ENCODE measurements at regions not wholly inside any gene's neighbourhood (a gene's known extent, or its start where the extent isn't known, plus 50 kb on each side); places are given as distances from the start of the nearest gene placed in this dataset.
A peak's percentile ranks its signal among the peaks of the same experiment; 100 is the strongest.
"Not testable (repeated sequence)": the region's sequence is repeated elsewhere in the genome, so short reads cannot be mapped to it uniquely, and the experiment has no call there.

- peak; percentile 64 for DNase-seq
Observed at GRCh38 chr2:176427549-176427948, 158.3 kb downstream of the MTX2 start.

- not testable (repeated sequence) for DNase-seq
Observed at GRCh38 chr2:176428944-176429469, 159.8 kb downstream of the MTX2 start.

- no peak for DNase-seq
Observed at GRCh38 chr2:176432434-176432833, 163.2 kb downstream of the MTX2 start.

GRCh38 chr2:176435729-176436128, 166.5 kb downstream of the MTX2 start:
- peak; percentile 69 for DNase-seq

GRCh38 chr2:176443946-176444345, 174.7 kb downstream of the MTX2 start:
- DNase-seq, result no peak

- DNase-seq, result peak; percentile 68
Observed at GRCh38 chr2:176445956-176446355, 176.7 kb downstream of the MTX2 start.

DNA sequence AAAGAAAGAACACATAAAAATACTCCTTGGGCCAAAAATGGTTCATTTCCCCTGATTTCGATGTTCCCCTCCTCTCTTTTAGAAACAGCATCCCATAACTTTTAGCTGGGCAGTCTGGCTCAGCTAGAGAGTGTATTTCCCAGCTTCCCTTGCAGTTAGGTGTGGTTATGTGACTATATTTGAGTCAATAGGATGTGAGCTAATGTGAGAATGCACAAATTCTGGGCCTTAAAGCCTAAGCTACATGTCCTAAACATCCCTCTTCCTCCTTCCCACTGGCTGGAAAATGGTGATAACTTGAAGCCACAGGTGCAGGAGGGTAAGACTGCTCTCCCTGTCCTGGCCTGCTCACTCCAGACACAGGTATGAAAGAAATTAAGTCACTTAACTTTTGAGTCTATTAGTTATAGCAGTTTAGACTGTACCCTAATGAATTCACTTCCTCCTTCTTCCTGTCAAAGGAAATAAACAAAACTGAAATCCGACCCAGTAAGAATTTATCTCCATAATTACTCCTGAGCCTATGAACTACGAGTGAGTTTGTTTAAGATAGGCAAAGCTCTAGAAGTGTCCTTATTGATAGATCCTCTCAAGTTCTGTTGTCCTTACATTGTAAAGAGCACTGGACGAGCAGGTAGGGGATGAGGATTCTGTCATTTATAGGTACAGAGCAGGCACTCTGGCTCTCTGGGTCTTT, 177.6 kb downstream of the MTX2 start:
- DNase-seq, result peak; percentile 21

DNA sequence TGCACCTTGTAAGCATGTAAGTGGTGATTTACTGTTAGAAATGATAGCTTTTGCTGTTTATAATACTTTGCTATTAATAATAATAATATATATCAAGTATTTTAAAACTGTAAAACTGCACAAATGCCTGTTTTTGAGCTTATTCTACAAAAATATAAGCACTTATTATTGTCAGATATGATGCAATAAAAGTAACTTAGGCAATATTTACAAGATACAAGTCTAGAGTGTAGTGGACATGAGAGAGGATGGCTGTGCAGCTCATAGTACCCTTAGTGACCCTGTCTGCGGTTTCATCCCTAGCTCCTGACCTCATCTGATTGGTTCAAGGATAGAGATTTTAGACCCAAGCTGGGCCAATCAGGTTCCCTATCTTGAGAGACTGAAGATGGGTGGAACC, 178.4 kb downstream of the MTX2 start:
- no peak for DNase-seq

DNA sequence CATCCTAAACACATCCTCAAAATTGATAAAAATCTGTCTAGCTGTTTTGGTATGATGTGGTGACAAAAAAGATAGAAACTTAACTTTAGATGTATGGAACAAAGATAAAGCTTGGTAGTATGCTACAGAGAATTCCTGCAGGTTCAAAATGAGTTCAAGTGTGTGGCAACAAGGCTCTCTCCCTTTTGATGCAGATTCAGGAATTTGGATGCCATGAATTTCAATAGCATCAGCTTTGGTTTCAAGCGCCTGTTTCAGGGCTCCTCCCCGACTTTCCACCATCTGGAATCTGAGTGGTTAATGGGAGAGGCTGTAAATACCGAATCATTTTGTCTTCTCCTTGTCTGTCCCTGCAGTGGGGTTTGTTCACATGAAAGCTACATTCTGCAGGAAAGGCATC, 180.6 kb downstream of the MTX2 start:
- DNase-seq, result no peak

DNA sequence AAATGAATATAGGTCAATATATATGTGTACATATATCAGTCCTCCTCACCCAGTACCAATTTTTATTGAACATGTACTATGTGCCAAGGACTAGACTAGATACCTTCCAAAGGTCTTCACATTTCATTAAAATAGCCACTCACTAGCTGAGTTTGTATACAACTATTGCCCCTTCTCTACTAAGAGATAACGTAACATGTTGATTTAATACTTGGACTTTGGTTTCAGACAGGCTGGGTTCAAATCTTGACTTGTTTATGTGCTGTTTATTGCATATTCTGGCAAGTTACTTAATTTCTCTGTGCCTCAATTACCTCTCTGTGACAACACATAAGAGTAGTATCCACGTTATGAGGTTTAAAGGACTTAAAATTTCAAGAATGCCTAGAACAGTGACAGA, 184.5 kb downstream of the MTX2 start:
- DNase-seq, result no peak

GRCh38 chr2:176454893-176455815, 185.9 kb downstream of the MTX2 start:
- DNase-seq, result peak; percentile 82

GRCh38 chr2:176455816-176456291, 186.6 kb downstream of the MTX2 start:
- DNase-seq, result peak; percentile 48

GRCh38 chr2:176457481-176457880, 188.2 kb downstream of the MTX2 start:
- DNase-seq, result no peak

- DNase-seq, result no peak
Observed at GRCh38 chr2:176461098-176461808, 192.0 kb downstream of the MTX2 start.

- DNase-seq, result peak; percentile 41
Observed at GRCh38 chr2:176461809-176462670, 192.8 kb downstream of the MTX2 start.

DNA sequence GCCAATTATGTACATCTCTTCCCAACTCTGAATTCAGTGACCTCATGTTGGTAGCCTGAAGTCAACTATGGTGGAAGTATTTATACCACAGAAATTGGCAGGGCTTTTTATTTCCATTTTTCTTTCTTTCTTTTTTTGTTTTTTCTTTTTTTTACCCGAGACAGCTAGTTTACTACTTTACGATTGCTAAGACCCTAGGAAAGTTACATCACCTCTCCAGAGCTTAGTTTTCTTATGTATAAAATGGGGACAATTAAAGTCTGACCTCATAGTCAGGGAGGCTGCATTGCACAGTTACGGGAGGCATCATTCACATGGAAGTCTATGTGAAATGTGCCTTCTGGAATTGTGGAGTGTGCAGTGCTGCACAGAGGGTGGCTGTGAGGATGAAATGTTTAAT, 194.3 kb downstream of the MTX2 start:
- DNase-seq, result peak; percentile 8

DNA sequence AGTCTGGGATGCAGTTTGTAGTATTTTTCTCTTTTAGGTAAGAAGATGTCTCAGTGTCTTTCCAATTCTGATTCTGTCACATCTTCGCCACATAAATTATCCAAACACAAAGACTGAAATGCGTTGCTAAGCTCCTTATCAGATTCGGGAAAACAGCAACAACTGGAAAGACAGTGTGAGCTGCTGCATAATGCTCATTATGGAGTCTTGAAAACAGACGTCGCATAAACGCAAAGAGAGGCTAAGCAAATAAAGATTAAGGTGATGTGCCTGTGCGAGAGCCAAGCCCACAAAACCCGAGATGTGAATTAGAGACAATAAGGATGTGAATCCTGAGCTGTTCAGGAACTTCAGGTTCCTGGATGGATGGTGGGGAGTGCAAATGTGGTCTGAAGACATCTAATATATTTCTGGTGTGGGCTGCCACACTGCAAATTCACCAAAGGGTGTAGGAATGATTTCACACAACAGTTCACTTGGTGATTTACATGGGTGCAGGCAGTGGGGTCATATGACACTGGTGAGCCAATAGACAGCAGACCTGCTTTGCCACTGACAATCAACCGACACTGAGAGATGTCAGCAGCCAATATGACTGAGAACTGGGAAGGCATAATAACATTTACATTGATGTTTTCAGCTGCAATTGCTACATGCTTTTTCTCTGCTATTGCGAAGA, 195.8 kb downstream of the MTX2 start:
- peak; percentile 80 for DNase-seq

DNA sequence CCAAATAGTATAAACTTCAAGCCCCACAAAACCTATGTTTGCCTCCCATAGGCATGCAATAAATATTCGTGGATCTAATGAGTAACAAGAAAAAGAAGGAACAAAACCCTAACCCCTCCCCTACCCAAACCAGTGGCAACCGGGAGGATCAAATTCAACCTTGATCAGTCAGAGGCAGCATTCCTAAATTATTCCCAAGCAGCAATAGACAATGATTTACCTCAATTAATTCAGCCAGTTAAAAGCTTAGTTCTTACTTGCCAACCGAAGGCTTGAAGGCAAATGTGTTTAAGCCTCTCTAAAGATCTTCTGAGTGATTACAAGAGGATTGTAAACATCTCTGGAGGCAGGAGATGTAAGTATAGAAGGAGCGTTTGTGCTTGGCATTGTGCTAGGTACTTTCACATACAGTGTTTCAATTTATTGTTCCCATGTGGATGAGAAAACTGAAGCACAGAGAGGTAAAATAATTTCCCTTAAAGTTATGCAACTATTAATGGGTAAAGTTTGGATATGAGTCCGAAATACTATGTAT, 197.7 kb downstream of the MTX2 start:
- no peak for DNase-seq

DNA sequence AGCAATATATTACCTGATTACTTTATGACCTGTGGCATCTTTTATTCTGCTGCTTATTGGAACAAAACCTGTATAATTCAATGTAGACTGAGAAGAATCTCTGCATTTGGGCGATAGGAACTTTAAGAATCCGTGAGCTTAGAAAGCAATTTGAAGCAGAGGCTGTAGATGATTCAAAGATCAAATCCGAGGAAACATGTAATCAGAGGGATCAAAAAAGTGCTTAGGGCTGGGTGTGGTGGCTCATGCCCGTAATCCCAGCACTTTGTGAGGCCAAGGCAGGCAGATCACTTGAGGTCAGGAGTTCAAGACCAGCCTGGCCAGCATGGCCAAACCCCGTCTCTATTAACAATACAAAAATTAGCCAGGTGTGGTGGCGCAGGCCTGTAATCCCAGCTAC, 198.4 kb downstream of the MTX2 start:
- DNase-seq, result no peak

GRCh38 chr2:176468457-176469113, 199.3 kb downstream of the MTX2 start:
- DNase-seq, result no peak

DNA sequence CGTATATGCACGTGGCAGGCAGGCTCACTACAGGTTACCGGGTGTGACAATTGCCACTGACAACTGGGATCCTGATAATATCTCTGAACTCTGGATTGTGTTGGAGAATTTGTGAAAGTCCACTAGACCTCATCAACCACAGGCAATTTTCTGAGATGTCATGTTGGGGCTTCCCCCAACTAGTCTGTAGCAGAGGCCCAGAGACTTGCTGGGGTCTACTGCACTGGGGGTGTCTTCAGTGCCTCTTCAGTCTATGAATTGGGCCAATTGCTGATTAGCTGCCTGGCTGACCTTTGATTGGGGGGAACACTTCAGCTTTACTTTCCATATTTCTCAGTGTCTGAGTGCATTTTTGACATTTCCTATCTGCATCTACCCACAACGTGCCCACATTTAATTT, 201.5 kb downstream of the MTX2 start:
- no peak for DNase-seq

All from NCI-H69 (cell line).